ENCODE measurements at regions not wholly inside any gene's neighbourhood (a gene's known extent, or its start where the extent isn't known, plus 50 kb on each side); places are given as distances from the start of the nearest gene placed in this dataset.
A peak's percentile ranks its signal among the peaks of the same experiment; 100 is the strongest.

- no peaks in the 10 kb centered on the region for H3K27me3 ChIP-seq (ENCODE audit: insufficient read depth)
- POLR2A ChIA-PET, result no interaction called here
- H3K4me3 ChIP-seq (ENCODE audit: low read depth in 2 of 2, low read length in 1 of 2), result no peak overlapping the region
These were observed 390.5 kb upstream of the PCDH9 start for GRCh38 chr13:67620665-67621064.

DNA sequence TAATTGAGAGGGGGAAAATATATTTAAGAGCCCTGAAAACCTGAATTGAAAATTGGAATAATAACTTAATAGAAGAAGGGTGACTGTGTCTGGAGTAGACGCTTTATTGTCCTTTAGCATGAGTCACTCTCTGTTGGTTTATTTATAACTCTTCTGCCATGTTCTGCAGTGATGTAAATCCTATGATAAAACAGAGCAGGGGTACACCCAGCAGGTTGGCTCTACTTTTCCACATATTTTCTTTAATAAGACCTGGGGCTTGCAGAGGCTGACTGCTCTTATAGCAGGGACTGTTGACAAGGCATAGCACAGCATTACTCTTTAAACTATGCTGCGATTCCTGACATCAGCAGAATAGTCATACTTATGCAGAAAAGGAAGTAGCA, 389.9 kb upstream of the PCDH9 start:
- H3K4me1 ChIP-seq (ENCODE audit: control insufficient read depth in 1 of 2, insufficient read depth in 2 of 2, low read depth in 1 of 2, low read length in 1 of 2), result peaks cover 0 to 9% of the 10 kb centered on the region in 2 experiments; a peak in 2 of 4 replicates
- no peaks in the 10 kb centered on the region for H4K20me1 ChIP-seq (ENCODE audit: insufficient read depth)
- no peaks in the 10 kb centered on the region for H3K79me2 ChIP-seq (ENCODE audit: insufficient read depth)
- H3K27ac ChIP-seq (ENCODE audit: low read depth in 2 of 2, low read length in 1 of 2), result peak overlapping the region; percentile 68 to 79
- H2AFZ ChIP-seq (ENCODE audit: low read depth), result peak overlapping the region; percentile 1; the same call in 1 of the 2 replicates
- H3K4me2 ChIP-seq, result peak overlapping the region; percentile 40; the same call in 1 of the 2 replicates
- no peaks in the 10 kb centered on the region for H3K36me3 ChIP-seq (replicated peaks in 1 of 2; ENCODE audit: control insufficient read depth in 1 of 2, insufficient read depth in 2 of 2, low read length in 1 of 2)
- ChIA-PET CTCF (no interaction called here), POLR2A (no interaction called here)
- H3K9me3 ChIP-seq, result no peaks in the 10 kb centered on the region
- TF ChIP-seq FOSL2 (IDR thresholded peaks at IDR 0.05; ENCODE audit: borderline replicate concordance, low read depth) (0 out of 2 replicates have a peak, but pooled peaks have one; percentile 32), REST (IDR thresholded peaks at IDR 0.05; ENCODE audit: low read depth, low read length) (no peak), RAD21 (IDR thresholded peaks at IDR 0.05; ENCODE audit: low read length) (no peak), MEF2A (IDR thresholded peaks at IDR 0.05; ENCODE audit: borderline replicate concordance, low read depth) (peak; percentile 58; the same call in 1 of the 2 replicates), ELF1 (IDR thresholded peaks at IDR 0.05) (no peak), TCF12 (IDR thresholded peaks at IDR 0.05) (0 out of 2 replicates have a peak, but pooled peaks have one; percentile 21), POLR2AphosphoS5 (IDR thresholded peaks at IDR 0.05; ENCODE audit: low read depth, low read length) (no peak), CHD2 (IDR thresholded peaks at IDR 0.05; ENCODE audit: low read length, partially characterized antibody) (no peak), JUND (IDR thresholded peaks at IDR 0.05) (peak; percentile 35; the same call in 1 of the 2 replicates)
- TF ChIP-seq, protein P1, sequence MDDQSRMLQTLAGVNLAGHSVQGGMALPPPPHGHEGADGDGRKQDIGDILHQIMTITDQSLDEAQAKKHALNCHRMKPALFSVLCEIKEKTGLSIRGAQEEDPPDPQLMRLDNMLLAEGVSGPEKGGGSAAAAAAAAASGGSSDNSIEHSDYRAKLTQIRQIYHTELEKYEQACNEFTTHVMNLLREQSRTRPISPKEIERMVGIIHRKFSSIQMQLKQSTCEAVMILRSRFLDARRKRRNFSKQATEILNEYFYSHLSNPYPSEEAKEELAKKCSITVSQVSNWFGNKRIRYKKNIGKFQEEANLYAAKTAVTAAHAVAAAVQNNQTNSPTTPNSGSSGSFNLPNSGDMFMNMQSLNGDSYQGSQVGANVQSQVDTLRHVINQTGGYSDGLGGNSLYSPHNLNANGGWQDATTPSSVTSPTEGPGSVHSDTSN (IDR thresholded peaks at IDR 0.05), result 0 out of 2 replicates have a peak, but pooled peaks have one; percentile 5
- TF ChIP-seq, protein P2, sequence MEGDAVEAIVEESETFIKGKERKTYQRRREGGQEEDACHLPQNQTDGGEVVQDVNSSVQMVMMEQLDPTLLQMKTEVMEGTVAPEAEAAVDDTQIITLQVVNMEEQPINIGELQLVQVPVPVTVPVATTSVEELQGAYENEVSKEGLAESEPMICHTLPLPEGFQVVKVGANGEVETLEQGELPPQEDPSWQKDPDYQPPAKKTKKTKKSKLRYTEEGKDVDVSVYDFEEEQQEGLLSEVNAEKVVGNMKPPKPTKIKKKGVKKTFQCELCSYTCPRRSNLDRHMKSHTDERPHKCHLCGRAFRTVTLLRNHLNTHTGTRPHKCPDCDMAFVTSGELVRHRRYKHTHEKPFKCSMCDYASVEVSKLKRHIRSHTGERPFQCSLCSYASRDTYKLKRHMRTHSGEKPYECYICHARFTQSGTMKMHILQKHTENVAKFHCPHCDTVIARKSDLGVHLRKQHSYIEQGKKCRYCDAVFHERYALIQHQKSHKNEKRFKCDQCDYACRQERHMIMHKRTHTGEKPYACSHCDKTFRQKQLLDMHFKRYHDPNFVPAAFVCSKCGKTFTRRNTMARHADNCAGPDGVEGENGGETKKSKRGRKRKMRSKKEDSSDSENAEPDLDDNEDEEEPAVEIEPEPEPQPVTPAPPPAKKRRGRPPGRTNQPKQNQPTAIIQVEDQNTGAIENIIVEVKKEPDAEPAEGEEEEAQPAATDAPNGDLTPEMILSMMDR (IDR thresholded peaks at IDR 0.05), result no peak
- H3K27me3 ChIP-seq (ENCODE audit: insufficient read depth), result no peaks in the 10 kb centered on the region
- no peak overlapping the region for H3K4me3 ChIP-seq (ENCODE audit: low read depth in 2 of 2, low read length in 1 of 2)
- peaks cover 18% of the 10 kb centered on the region for H3F3A ChIP-seq (replicated peaks; ENCODE audit: insufficient read depth)
- WGBS (ENCODE audit: low lambda C conversion rate), result 34% methylated on average over 2 of the region's 2 CpGs
- H3K9me2 ChIP-seq, result no peaks in the 10 kb centered on the region
- peak overlapping the region; percentile 44; the same call in 1 of the 2 replicates for H3K9ac ChIP-seq
- DNase-seq, result no peak

More at GRCh38 chr13:67620665-67621064, 390.5 kb upstream of the PCDH9 start:
- H3K27ac ChIP-seq (ENCODE audit: low read depth in 2 of 2, low read length in 1 of 2), result peak overlapping the region; percentile 68 to 79; a peak in 3 of 4 replicates
- H3F3A ChIP-seq (replicated peaks; ENCODE audit: insufficient read depth), result peaks cover 18% of the 10 kb centered on the region
- CTCF ChIA-PET, result no interaction called here
- H3K9me2 ChIP-seq, result no peaks in the 10 kb centered on the region
- no peaks in the 10 kb centered on the region for H3K79me2 ChIP-seq (ENCODE audit: insufficient read depth)
- peak overlapping the region; percentile 44; the same call in 1 of the 2 replicates for H3K9ac ChIP-seq
- TF ChIP-seq GATA2 (CRISPR knock-in tag; IDR thresholded peaks at IDR 0.05) (no peak), TAF1 (IDR thresholded peaks at IDR 0.05; ENCODE audit: borderline replicate concordance, low read depth, low read length) (no peak), EZH2phosphoT487 (IDR thresholded peaks at IDR 0.05; ENCODE audit: borderline replicate concordance, low read depth) (no peak), TEAD4 (IDR thresholded peaks at IDR 0.05; ENCODE audit: borderline replicate concordance, insufficient read depth) (no peak), TCF12 (IDR thresholded peaks at IDR 0.05) (no peak), NFIC (IDR thresholded peaks at IDR 0.05; ENCODE audit: borderline replicate concordance) (no peak), MXI1 (IDR thresholded peaks at IDR 0.05; ENCODE audit: low read depth, low read length) (no peak)
- TF ChIP-seq, protein P2 (IDR thresholded peaks at IDR 0.05), result no peak
- no peaks in the 10 kb centered on the region for H3K36me3 ChIP-seq (replicated peaks in 1 of 2; ENCODE audit: control insufficient read depth in 1 of 2, insufficient read depth in 2 of 2, low read length in 1 of 2)
- peak overlapping the region; percentile 1 for H2AFZ ChIP-seq (ENCODE audit: low read depth)
- peak overlapping the region; percentile 40; the same call in 1 of the 2 replicates for H3K4me2 ChIP-seq
- no peak for DNase-seq
- H4K20me1 ChIP-seq (ENCODE audit: insufficient read depth), result no peaks in the 10 kb centered on the region
- WGBS (ENCODE audit: low lambda C conversion rate), result 38% methylated on average over 3 of the region's 3 CpGs
- no peaks in the 10 kb centered on the region for H3K9me3 ChIP-seq
- H3K4me1 ChIP-seq (ENCODE audit: control insufficient read depth in 1 of 2, insufficient read depth in 2 of 2, low read depth in 1 of 2, low read length in 1 of 2), result peaks cover 0 to 9% of the 10 kb centered on the region in 2 experiments; a peak in 2 of 4 replicates

All from SK-N-SH (cell line).